Endothelial cell of umbilical vein (primary cell): ENCODE measurements at regions not wholly inside any gene's neighbourhood (a gene's known extent, or its start where the extent isn't known, plus 50 kb on each side); places are given as distances from the start of the nearest gene placed in this dataset.

ENCODE experiments used
- BruUV-seq: library from RNA; stranded (reverse); fragments of 400-500 nt; replicated peaks from 2 replicates; lab custom pipeline; 2021; lab: Mats Ljungman, UMichigan
- CTCF ChIA-PET: fragments of 300-600, 350-600 bp; sonication (Branson Sonifier 250); formaldehyde crosslinking; loops from one replicate; lab custom pipeline; 2021; ENCODE audit warnings: antibody characterized with exemption, inconsistent platforms; lab: Charles Lee
- POLR2A ChIA-PET: fragments of 300-600, 350-600 bp; sonication (Branson Sonifier 250); formaldehyde crosslinking; loops from one replicate; lab custom pipeline; 2021; ENCODE audit warnings: antibody characterized with exemption, inconsistent platforms; lab: Charles Lee
- DNase-seq: peaks from one replicate; pipeline ENCODE4 v3.0.0-alpha.2; 2011; ENCODE audit warnings: low read depth, low spot score
- FAIRE-seq: peaks from 2 replicates; lab custom pipeline; 2011; peaks lifted over from hg19 to GRCh38; lab: Jason Lieb, UNC
- H2AFZ ChIP-seq: 2 replicates; pipeline ENCODE4 v1.6.0; 2012; ENCODE audit warnings: low read depth, low read length, control low read depth, inconsistent platforms
- H3K27ac ChIP-seq: 2 replicates; pipeline ENCODE4 v1.5.1; 2011; ENCODE audit warnings: low read depth, mild to moderate bottlenecking, control low read depth, low read length, moderate library complexity; ENCODE audit not compliant: insufficient read depth
- H3K27me3 ChIP-seq, 2 experiments: 2 replicates each; pipeline versions ENCODE4 v1.6.0 to v1.6.1; 2011; ENCODE audit warnings: low read length in 2 of 2, mixed read lengths in 1 of 2; ENCODE audit not compliant: control insufficient read depth in 2 of 2, insufficient read depth in 2 of 2
- H3K36me3 ChIP-seq, 2 experiments: 2 replicates in 1 of 2; 3 replicates in 1 of 2; pipeline ENCODE4 v1.5.1; 2011; ENCODE audit warnings: low read length in 2 of 2, mild to moderate bottlenecking in 1 of 2, moderate library complexity in 1 of 2; ENCODE audit not compliant: control insufficient read depth in 2 of 2, insufficient read depth in 2 of 2; ENCODE audit errors: extremely low read depth in 1 of 2
- H3K4me1 ChIP-seq: 3 replicates; pipeline ENCODE4 v1.5.1; 2011; ENCODE audit warnings: mild to moderate bottlenecking, low read length; ENCODE audit not compliant: control insufficient read depth, insufficient read depth; ENCODE audit errors: extremely low read depth
- H3K4me2 ChIP-seq: 2 replicates; pipeline ENCODE4 v1.6.1; 2011; ENCODE audit warnings: low read length, control low read depth, mixed read lengths; ENCODE audit not compliant: insufficient read depth
- H3K4me3 ChIP-seq, 3 experiments: fragments of 200-600 bp in 1 of 3; sonication (generic), shearing (Covaris generic) in 1 of 3; replicated peaks in 1 of 3; 2 replicates each; pipeline ENCODE4 v1.5.1; 2011 to 2016; ENCODE audit warnings: control low read depth in 3 of 3, low read length in 3 of 3, mild to moderate bottlenecking in 2 of 3, inconsistent platforms in 1 of 3, low read depth in 1 of 3, moderate library complexity in 1 of 3; ENCODE audit not compliant: insufficient read depth in 1 of 3
- H3K79me2 ChIP-seq: 2 replicates; pipeline ENCODE4 v1.6.0; 2012; ENCODE audit warnings: low read length, inconsistent platforms; ENCODE audit not compliant: control insufficient read depth, insufficient read depth
- H3K9ac ChIP-seq: replicated peaks from 2 replicates; pipeline ENCODE3; 2011; ENCODE audit warnings: low read length, control low read depth; ENCODE audit not compliant: insufficient read depth; ENCODE audit errors: extremely low read depth
- H3K9me1 ChIP-seq: replicated peaks from 3 replicates; pipeline ENCODE4 v1.6.0; 2011; ENCODE audit warnings: mild to moderate bottlenecking, low read length; ENCODE audit not compliant: control insufficient read depth, insufficient read depth; ENCODE audit errors: extremely low read depth
- H3K9me3 ChIP-seq: replicated peaks from 2 replicates; pipeline ENCODE4 v1.5.1; 2012; ENCODE audit warnings: low read length, inconsistent platforms; ENCODE audit not compliant: control insufficient read depth, insufficient read depth
- H4K20me1 ChIP-seq: replicated peaks from 2 replicates; pipeline ENCODE3; 2011; ENCODE audit warnings: mild to moderate bottlenecking, low read length; ENCODE audit not compliant: control insufficient read depth, insufficient read depth; ENCODE audit errors: extremely low read depth
- FOS ChIP-seq: IDR thresholded peaks from 2 replicates; pipeline ENCODE4 v1.6.1; 2011; ENCODE audit warnings: mild to moderate bottlenecking, low read length, moderate library complexity, borderline replicate concordance; ENCODE audit not compliant: insufficient read depth
- JUN ChIP-seq: IDR thresholded peaks from 2 replicates; pipeline ENCODE4 v1.6.1; 2011; ENCODE audit warnings: borderline replicate concordance, low read depth; ENCODE audit not compliant: insufficient read length, insufficient read depth
- POLR2AphosphoS5 ChIP-seq: IDR thresholded peaks from 2 replicates; pipeline ENCODE4 v1.6.1; 2012; ENCODE audit warnings: low read depth, mild to moderate bottlenecking, control low read depth, low read length, moderate library complexity; ENCODE audit not compliant: insufficient read depth
- dilution Hi-C: fragments of 300-500 bp; cut with MboI; formaldehyde crosslinking; loops from one replicate; pipeline ENCODE4 v1.15.0; 2019; ENCODE audit warnings: low sequenced_read_pairs; ENCODE audit not compliant: extremely low pct_ligation_motif_present
- intact Hi-C: fragments of 100-400 bp; cut with micrococcal nuclease; formaldehyde crosslinking; loops from one replicate; pipeline ENCODE4 v1.10.0; 2022
- TF ChIP-seq, protein P1 (sequence below), 2 donors: IDR thresholded peaks; 1 replicate in 1 of 2; 2 replicates in 1 of 2; pipeline ENCODE4 v1.5.1; 2011; ENCODE audit warnings: low read length in 2 of 2, mild to moderate bottlenecking in 2 of 2, moderate library complexity in 2 of 2, control low read depth in 1 of 2, inconsistent platforms in 1 of 2, low read depth in 1 of 2; ENCODE audit not compliant: insufficient read depth in 1 of 2; ENCODE audit errors: extremely low read depth in 1 of 2

DNA sequence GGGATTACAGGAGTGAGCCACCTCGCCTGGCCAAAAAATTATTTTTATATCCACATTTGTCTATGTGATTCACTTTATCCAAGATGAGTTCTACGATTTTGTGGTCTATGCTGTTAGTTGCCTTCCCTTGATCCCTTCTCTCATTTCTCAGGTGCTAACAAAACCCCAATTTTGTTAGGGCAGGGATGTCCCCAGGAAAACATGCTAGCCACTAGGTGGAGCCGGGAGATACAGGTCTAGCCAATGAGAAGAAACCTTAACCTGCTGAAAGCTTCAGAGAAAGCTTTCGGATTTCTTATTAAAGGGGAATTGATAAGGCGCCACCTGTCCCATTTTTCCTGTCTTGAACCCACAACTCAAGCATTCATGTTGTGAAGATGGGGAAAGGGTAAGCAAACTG, 167.4 kb upstream of the OLIG3 start:
- intact Hi-C loops, result loop anchor here (1.0 kb wide), 1 partner anchor 343 kb away; no protein-coding TSS in a partner anchor
- no peaks in the 10 kb centered on the region for H3K9me3 ChIP-seq
- POLR2A ChIA-PET, result no interaction called here
- DNase-seq, result peak; percentile 41
- no peaks in the 10 kb centered on the region for H4K20me1 ChIP-seq
- H3K27ac ChIP-seq, result no peak overlapping the region
- CTCF ChIA-PET, result interaction anchor here (0.8 to 3.1 kb wide), 11 partner anchors 11 to 345 kb away, joined by 3 to 22 read pairs (median 5); no protein-coding TSS in a partner anchor
- no peak for FAIRE-seq
- H3K4me3 ChIP-seq, result no peak overlapping the region
- H3K4me2 ChIP-seq, result no peak overlapping the region
- no peaks in the 10 kb centered on the region for H3K36me3 ChIP-seq
- H3K27me3 ChIP-seq, result peaks cover 3 to 10% of the 10 kb centered on the region in 2 experiments
- no peak overlapping the region for H3K9ac ChIP-seq
- no peak for TF ChIP-seq FOS
- TF ChIP-seq, protein P1, sequence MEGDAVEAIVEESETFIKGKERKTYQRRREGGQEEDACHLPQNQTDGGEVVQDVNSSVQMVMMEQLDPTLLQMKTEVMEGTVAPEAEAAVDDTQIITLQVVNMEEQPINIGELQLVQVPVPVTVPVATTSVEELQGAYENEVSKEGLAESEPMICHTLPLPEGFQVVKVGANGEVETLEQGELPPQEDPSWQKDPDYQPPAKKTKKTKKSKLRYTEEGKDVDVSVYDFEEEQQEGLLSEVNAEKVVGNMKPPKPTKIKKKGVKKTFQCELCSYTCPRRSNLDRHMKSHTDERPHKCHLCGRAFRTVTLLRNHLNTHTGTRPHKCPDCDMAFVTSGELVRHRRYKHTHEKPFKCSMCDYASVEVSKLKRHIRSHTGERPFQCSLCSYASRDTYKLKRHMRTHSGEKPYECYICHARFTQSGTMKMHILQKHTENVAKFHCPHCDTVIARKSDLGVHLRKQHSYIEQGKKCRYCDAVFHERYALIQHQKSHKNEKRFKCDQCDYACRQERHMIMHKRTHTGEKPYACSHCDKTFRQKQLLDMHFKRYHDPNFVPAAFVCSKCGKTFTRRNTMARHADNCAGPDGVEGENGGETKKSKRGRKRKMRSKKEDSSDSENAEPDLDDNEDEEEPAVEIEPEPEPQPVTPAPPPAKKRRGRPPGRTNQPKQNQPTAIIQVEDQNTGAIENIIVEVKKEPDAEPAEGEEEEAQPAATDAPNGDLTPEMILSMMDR (IDR thresholded peaks at IDR 0.05; ENCODE audit: extremely low read depth in 1 of 2, insufficient read depth in 1 of 2, low read depth in 1 of 2, low read length in 2 of 2), result peak; percentile 41 to 57
- H2AFZ ChIP-seq, result no peak overlapping the region
- no peaks in the 10 kb centered on the region for H3K4me1 ChIP-seq
- H3K79me2 ChIP-seq, result no peaks in the 10 kb centered on the region
- dilution Hi-C loops, result no loop called here
- BruUV-seq, result no TSS peak
- no peaks in the 10 kb centered on the region for H3K9me1 ChIP-seq

DNA sequence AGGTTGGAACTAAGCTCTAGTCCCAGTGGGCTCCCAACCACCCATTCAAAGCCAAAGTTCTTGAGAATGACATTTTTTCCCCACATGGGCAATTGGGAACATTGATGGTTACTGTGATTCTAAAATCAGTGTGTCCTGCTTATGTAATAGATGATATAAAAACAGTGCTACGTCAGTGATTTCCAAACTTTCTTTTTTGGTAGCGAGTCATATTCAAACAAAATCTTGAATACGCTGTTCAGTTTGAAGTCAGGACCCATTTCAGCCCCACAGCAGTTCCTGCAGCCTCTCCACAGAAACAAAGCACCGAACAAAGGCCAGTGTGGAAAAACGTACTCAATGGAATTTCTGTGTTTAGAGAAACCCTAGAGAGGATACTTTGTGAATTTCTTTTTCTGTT, 170.0 kb upstream of the OLIG3 start:
- no peak overlapping the region for H3K4me2 ChIP-seq
- FAIRE-seq (no peak), DNase-seq (no peak)
- intact Hi-C loops, result no loop called here
- H3K27ac ChIP-seq, result no peak overlapping the region
- no peaks in the 10 kb centered on the region for H3K9me3 ChIP-seq
- POLR2A ChIA-PET, result no interaction called here
- H3K4me3 ChIP-seq, result no peak overlapping the region
- H3K27me3 ChIP-seq, result peaks cover under 1 to 4% of the 10 kb centered on the region in 2 experiments
- H3K9me1 ChIP-seq, result no peaks in the 10 kb centered on the region
- CTCF ChIA-PET, result interaction anchor here (1.3 kb wide), 1 partner anchor 10 kb away, joined by 5 read pairs; no protein-coding TSS in a partner anchor
- no peaks in the 10 kb centered on the region for H3K4me1 ChIP-seq
- no peaks in the 10 kb centered on the region for H3K36me3 ChIP-seq
- H2AFZ ChIP-seq, result no peak overlapping the region
- BruUV-seq, result no TSS peak
- no peak overlapping the region for H3K9ac ChIP-seq
- no peak for TF ChIP-seq JUN
- no peak for TF ChIP-seq POLR2AphosphoS5
- H4K20me1 ChIP-seq, result no peaks in the 10 kb centered on the region
- dilution Hi-C loops, result no loop called here
- H3K79me2 ChIP-seq, result no peaks in the 10 kb centered on the region
